Lung (tissue), 11 donors: ENCODE measurements at regions not wholly inside any gene's neighbourhood (a gene's known extent, or its start where the extent isn't known, plus 50 kb on each side); places are given as distances from the start of the nearest gene placed in this dataset.
A peak's percentile ranks its signal among the peaks of the same experiment; 100 is the strongest.

ENCODE experiments used
- ATAC-seq: fragments of 200-7000 bp; cut with Tn5 transposase; one replicate; pipeline ENCODE4 v1.9.1; 2020; ENCODE audit warnings: moderate number of reproducible peaks; ENCODE audit not compliant: insufficient read depth, low FRiP score
- DNase-seq, 3 donors: peaks; one replicate each; pipeline ENCODE4 v3.0.0-alpha.2; 2013 to 2017
- H3K27ac ChIP-seq, 2 donors: one replicate each; pipeline ENCODE4 v1.5.1; 2013; ENCODE audit warnings: mild to moderate bottlenecking in 2 of 2, moderate library complexity in 2 of 2, control low read depth in 1 of 2, inconsistent platforms in 1 of 2, low read depth in 1 of 2, low read length in 1 of 2
- H3K27me3 ChIP-seq, 3 donors: one replicate each; pipeline ENCODE4 v1.5.1; 2013; ENCODE audit warnings: low read length in 2 of 3; ENCODE audit not compliant: control insufficient read depth in 3 of 3, insufficient read depth in 3 of 3
- H3K36me3 ChIP-seq, 4 donors: one replicate each; pipeline ENCODE4 v1.5.1; 2013; ENCODE audit warnings: low read length in 4 of 4, mild to moderate bottlenecking in 1 of 4, moderate library complexity in 1 of 4; ENCODE audit not compliant: control insufficient read depth in 4 of 4, insufficient read depth in 4 of 4
- H3K4me1 ChIP-seq, 5 donors: one replicate each; pipeline ENCODE4 v1.5.1; 2013; ENCODE audit warnings: low read length in 5 of 5, mild to moderate bottlenecking in 2 of 5, moderate library complexity in 1 of 5; ENCODE audit not compliant: control insufficient read depth in 5 of 5, insufficient read depth in 5 of 5
- H3K4me3 ChIP-seq: one replicate; pipeline ENCODE4 v1.5.1; 2013; ENCODE audit warnings: mild to moderate bottlenecking, control low read depth, moderate library complexity
- H3K9ac ChIP-seq, 2 donors: one replicate each; pipeline ENCODE4 v1.5.1; 2013; ENCODE audit warnings: low read length in 2 of 2, control low read depth in 1 of 2; ENCODE audit not compliant: insufficient read depth in 1 of 2
- H3K9me3 ChIP-seq, 4 donors: one replicate each; pipeline ENCODE4 v1.5.1; 2013; ENCODE audit warnings: low read length in 3 of 4, mild to moderate bottlenecking in 1 of 4, moderate library complexity in 1 of 4; ENCODE audit not compliant: control insufficient read depth in 4 of 4, insufficient read depth in 3 of 4
- CTCF ChIP-seq: IDR thresholded peaks from 2 replicates; pipeline ENCODE4 v1.5.1; 2012; ENCODE audit warnings: mild to moderate bottlenecking; ENCODE audit errors: control extremely low read depth, extremely low read depth
- WGBS, 2 donors: extraction: QIAGEN DNeasy Blood & Tissue Kit; methylation state at CpG; one replicate each; pipeline ENCODE4 v1.1.7; 2013; 5-methylcytosine and 5-hydroxymethylcytosine counted together
- donor health status: control.
- donor health status: control.
- donor health status: Bipolar disorder and iron deficiency.
- donor health status: healthy.
- donor health status: DM: yes; HTN: yes; CAD: no.

- no peak for TF ChIP-seq CTCF
- no peaks in the 10 kb centered on the region for H3K9me3 ChIP-seq
- 78 to 80% methylated on average over 3 of the region's 3 CpGs for WGBS, 2 donors
- no peaks in the 10 kb centered on the region for H3K36me3 ChIP-seq
- no peak for DNase-seq
- H3K9ac ChIP-seq = no peak overlapping the region
- peaks cover 0 to 1% (median 0%) of the 10 kb centered on the region in 5 donors for H3K4me1 ChIP-seq
- no peak overlapping the region for H3K27ac ChIP-seq
- no peak overlapping the region for H3K4me3 ChIP-seq
- no peak for ATAC-seq
- H3K27me3 ChIP-seq = no peaks in the 10 kb centered on the region
Measured at GRCh38 chr4:100017637-100018310, 67.7 kb upstream of the H2AZ1 start.

- Histone ChIP-seq H3K4me3 (no peak overlapping the region), H3K4me1 (no peaks in the 10 kb centered on the region), H3K27ac (no peak overlapping the region), H3K9ac (no peak overlapping the region), H3K9me3 (no peaks in the 10 kb centered on the region), H3K36me3 (no peaks in the 10 kb centered on the region), H3K27me3 (no peaks in the 10 kb centered on the region)
- no peak for TF ChIP-seq CTCF
- peak in 2 of 3 donors; percentile 5 to 20 for DNase-seq
- ATAC-seq = no peak
- WGBS, 2 donors = 71 to 87% methylated on average over 3 of the region's 3 CpGs
Measured at GRCh38 chr4:100016191-100016590, 66.1 kb upstream of the H2AZ1 start.

DNA sequence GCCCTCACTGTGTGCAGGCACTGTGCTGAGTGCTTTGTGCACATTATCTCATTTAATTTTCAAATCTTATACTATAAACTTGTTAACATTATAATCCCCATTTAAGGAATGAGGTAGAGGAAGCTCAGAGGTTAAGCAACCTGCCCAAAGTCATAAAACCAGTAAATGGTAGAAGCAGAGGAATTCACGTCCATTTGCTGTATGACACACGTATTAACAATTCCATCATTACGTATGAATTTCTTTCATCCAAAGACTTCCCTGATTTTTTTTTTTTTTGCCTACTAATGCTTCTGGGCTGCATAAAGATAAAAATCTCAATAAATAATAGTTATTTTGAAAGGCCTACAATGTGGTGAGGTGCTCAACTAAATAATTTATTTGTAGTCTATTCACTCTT, 64.5 kb upstream of the H2AZ1 start:
- WGBS, 2 donors = 94 to 97% methylated on average over 3 of the region's 3 CpGs
- ATAC-seq = no peak
- H3K4me1 ChIP-seq = no peaks in the 10 kb centered on the region
- TF ChIP-seq CTCF = no peak
- no peak overlapping the region for H3K27ac ChIP-seq
- H3K27me3 ChIP-seq = no peaks in the 10 kb centered on the region
- no peak for DNase-seq
- no peaks in the 10 kb centered on the region for H3K36me3 ChIP-seq
- no peak overlapping the region for H3K9ac ChIP-seq
- no peaks in the 10 kb centered on the region for H3K9me3 ChIP-seq
- H3K4me3 ChIP-seq = no peak overlapping the region

DNA sequence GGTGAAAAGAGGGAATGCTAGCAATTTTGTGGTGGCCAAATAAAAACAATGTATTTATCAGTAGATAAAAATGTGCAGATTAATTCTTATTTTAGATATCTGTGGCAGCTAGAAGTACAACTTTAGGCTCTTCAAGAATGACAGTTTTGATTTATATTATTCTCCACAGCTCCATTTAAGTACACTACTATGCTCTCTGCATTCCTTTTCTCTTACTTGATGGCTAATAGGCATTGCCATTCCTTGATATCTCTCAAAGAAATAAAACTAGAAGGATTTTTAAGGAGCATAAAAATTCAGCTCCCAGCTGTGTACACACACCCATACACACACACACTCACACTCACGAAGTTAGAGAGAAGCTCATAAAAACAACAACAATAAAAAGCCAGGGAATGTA, 59.4 kb upstream of the H2AZ1 start:
- Histone ChIP-seq H3K9ac (no peak overlapping the region), H3K36me3 (no peaks in the 10 kb centered on the region), H3K4me1 (no peaks in the 10 kb centered on the region), H3K27me3 (no peaks in the 10 kb centered on the region), H3K4me3 (no peak overlapping the region), H3K27ac (no peak overlapping the region), H3K9me3 (no peaks in the 10 kb centered on the region)
- DNase-seq (no peak), ATAC-seq (no peak)
- WGBS, 2 donors = 58 to 81% methylated on average over 1 of the region's 1 CpG
- TF ChIP-seq CTCF = no peak
